ENCODE measurements at regions not wholly inside any gene's neighbourhood (a gene's known extent, or its start where the extent isn't known, plus 50 kb on each side); places are given as distances from the start of the nearest gene placed in this dataset.

- no peak for DNase-seq (ENCODE audit: low read depth)
- H3K4me3 ChIP-seq (ENCODE audit: low read depth, low read length): no peak overlapping the region
- TF ChIP-seq, protein P1, sequence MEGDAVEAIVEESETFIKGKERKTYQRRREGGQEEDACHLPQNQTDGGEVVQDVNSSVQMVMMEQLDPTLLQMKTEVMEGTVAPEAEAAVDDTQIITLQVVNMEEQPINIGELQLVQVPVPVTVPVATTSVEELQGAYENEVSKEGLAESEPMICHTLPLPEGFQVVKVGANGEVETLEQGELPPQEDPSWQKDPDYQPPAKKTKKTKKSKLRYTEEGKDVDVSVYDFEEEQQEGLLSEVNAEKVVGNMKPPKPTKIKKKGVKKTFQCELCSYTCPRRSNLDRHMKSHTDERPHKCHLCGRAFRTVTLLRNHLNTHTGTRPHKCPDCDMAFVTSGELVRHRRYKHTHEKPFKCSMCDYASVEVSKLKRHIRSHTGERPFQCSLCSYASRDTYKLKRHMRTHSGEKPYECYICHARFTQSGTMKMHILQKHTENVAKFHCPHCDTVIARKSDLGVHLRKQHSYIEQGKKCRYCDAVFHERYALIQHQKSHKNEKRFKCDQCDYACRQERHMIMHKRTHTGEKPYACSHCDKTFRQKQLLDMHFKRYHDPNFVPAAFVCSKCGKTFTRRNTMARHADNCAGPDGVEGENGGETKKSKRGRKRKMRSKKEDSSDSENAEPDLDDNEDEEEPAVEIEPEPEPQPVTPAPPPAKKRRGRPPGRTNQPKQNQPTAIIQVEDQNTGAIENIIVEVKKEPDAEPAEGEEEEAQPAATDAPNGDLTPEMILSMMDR (conservative IDR thresholded peaks at IDR 0.05; ENCODE audit: low read depth, low read length): no peak
Observed at GRCh38 chr20:60628749-60629148, 623.3 kb upstream of the CDH4 start.

- TF ChIP-seq, protein P1 (conservative IDR thresholded peaks at IDR 0.05; ENCODE audit: low read depth, low read length): no peak
- H3K4me3 ChIP-seq (ENCODE audit: low read depth, low read length): no peak overlapping the region
- no peak for DNase-seq (ENCODE audit: low read depth)
Observed at GRCh38 chr20:60629206-60629605, 622.9 kb upstream of the CDH4 start.

DNA sequence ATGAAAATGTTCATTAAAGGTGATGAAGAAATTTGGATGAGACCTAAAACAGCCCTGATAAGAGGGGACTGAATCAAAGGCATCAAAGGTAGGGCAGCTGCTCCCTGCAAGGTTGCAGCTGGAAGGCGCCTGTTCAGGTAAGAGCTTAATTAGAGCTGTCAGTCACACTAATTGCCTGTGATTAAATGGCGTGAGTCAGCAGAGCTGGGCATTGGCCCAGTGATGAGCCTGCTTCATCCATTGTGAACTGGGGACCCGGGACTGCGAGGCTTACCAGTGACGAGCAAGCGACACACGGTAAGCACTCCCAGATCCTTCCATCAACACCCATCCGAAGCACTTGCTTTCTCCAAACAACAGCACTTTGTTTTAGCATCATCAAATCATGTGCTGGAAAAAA, 621.5 kb upstream of the CDH4 start:
- H3K4me3 ChIP-seq (ENCODE audit: low read depth, low read length): no peak overlapping the region
- DNase-seq (ENCODE audit: low read depth): no peak
- TF ChIP-seq, protein P1 (conservative IDR thresholded peaks at IDR 0.05; ENCODE audit: low read depth, low read length): no peak

DNA sequence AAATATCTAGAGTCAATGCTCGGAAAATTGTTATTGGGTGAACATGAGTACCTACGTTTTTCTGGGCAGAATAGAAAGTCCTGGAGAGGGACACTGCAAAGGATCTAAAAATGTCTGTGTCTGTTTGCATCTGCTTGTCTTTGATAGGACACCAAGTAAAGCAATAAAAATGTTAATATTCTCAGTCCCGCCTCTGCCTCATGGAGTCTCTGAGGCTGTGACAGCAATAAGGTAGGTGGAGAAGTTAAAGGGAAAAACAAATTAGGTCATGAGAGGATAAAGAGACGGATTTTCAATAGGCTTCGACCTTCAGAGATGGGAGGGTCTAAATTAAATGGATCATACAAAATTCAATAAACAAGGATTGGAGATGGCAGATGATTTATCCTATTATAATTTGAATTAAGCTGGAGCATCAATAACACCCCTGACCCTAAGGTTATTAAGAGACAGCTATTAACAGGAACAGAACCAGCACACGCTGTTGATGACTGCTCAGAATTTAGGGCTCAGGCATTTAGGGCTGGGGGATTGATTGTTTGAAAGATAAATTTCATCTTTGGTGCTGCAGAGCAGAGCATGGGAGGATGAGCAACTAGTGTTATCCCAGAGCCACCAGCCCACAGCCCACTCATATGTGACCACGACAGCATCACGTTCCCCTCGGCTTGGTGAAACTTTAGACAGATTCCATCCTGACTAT, 620.3 kb upstream of the CDH4 start:
- DNase-seq (ENCODE audit: low read depth): no peak
- no peak overlapping the region for H3K4me3 ChIP-seq (ENCODE audit: low read depth, low read length)
- TF ChIP-seq, protein P1 (conservative IDR thresholded peaks at IDR 0.05; ENCODE audit: low read depth, low read length): no peak

- H3K4me3 ChIP-seq (ENCODE audit: low read depth, low read length): no peak overlapping the region
- TF ChIP-seq, protein P1 (conservative IDR thresholded peaks at IDR 0.05; ENCODE audit: low read depth, low read length): no peak
- DNase-seq (ENCODE audit: low read depth): no peak
Observed at GRCh38 chr20:60632391-60633262, 619.4 kb upstream of the CDH4 start.

- no peak for DNase-seq (ENCODE audit: low read depth)
- H3K4me3 ChIP-seq (ENCODE audit: low read depth, low read length): no peak overlapping the region
- TF ChIP-seq, protein P1 (conservative IDR thresholded peaks at IDR 0.05; ENCODE audit: low read depth, low read length): no peak
Observed at GRCh38 chr20:60634491-60635172, 617.4 kb upstream of the CDH4 start.

All from choroid plexus epithelial cell (primary cell).